Muscle layer of duodenum (tissue), 2 donors: ENCODE measurements at regions not wholly inside any gene's neighbourhood (a gene's known extent, or its start where the extent isn't known, plus 50 kb on each side); places are given as distances from the start of the nearest gene placed in this dataset.
"Not testable (repeated sequence)": the region's sequence is repeated elsewhere in the genome, so short reads cannot be mapped to it uniquely, and the experiment has no call there.

ENCODE experiments used
- H3K27ac ChIP-seq: one replicate; pipeline ENCODE4 v1.7.0; 2013; ENCODE audit warnings: mild to moderate bottlenecking, low read length
- H3K27me3 ChIP-seq: one replicate; pipeline ENCODE4 v1.7.0; 2013; ENCODE audit warnings: low read depth, mild to moderate bottlenecking, control low read depth, low read length
- H3K36me3 ChIP-seq, 2 donors: one replicate each; pipeline ENCODE4 v1.7.0; 2013; ENCODE audit warnings: low read length in 2 of 2, control low read depth in 1 of 2, mild to moderate bottlenecking in 1 of 2; ENCODE audit not compliant: insufficient read depth in 2 of 2, control insufficient read depth in 1 of 2
- H3K4me1 ChIP-seq, 2 donors: one replicate each; pipeline ENCODE4 v1.7.0; 2013; ENCODE audit warnings: low read length in 2 of 2, mild to moderate bottlenecking in 2 of 2, control low read depth in 1 of 2, moderate library complexity in 1 of 2; ENCODE audit not compliant: insufficient read depth in 2 of 2, control insufficient read depth in 1 of 2
- H3K4me3 ChIP-seq, 2 donors: one replicate each; pipeline ENCODE4 v1.7.0; 2013; ENCODE audit warnings: low read length in 2 of 2, low read depth in 1 of 2, mild to moderate bottlenecking in 1 of 2
- H3K9me3 ChIP-seq, 2 donors: one replicate each; pipeline ENCODE4 v1.7.0; 2013; ENCODE audit warnings: low read length in 2 of 2, control low read depth in 1 of 2, mild to moderate bottlenecking in 1 of 2; ENCODE audit not compliant: control insufficient read depth in 1 of 2
- donor health status: healthy.

DNA sequence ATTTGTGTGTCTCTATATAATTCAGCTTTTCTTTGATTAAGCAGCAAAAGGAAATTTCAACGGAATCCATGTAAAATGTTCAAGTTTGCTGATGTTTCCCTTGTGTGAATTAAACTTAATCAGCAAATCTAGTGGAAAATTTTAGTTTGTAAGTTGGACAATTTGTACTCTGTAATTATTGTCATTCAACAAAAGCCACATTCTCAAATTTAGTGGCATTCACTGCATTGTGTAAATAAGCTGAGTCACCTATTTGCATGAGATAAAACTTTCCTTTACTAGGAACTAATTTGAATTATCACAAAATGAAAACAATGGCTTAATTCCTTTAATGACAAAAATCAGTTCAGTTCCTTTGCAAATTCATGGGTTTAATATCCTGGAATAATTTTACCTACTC is 784.2 kb upstream of the CCDC179 start:
- Histone ChIP-seq H3K27ac (no peak overlapping the region), H3K4me1 (no peaks in the 10 kb centered on the region), H3K9me3 (no peaks in the 10 kb centered on the region), H3K27me3 (no peaks in the 10 kb centered on the region), H3K4me3 (no peak overlapping the region), H3K36me3 (no peaks in the 10 kb centered on the region)

DNA sequence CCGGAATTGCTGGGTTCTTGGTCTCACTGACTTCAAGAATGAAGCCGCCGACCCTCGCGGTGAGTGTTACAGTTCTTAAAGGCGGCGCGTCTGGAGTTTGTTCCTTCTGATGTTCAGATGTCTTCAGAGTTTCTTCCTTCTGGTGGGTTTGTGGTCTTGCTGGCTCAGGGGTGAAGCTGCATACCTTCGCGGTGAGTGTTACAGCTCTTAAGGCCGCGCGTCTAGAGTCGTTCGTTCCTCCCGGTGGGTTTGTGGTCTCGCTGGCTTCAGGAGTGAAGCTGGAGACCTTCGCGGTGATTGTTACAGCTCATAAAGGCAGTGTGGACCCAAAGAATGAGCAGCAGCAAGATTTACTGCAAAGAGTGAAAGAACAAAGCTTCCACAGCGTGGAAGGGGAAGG is 792.1 kb upstream of the CCDC179 start:
- H3K4me3 ChIP-seq, H3K27ac ChIP-seq, H3K36me3 ChIP-seq, H3K4me1 ChIP-seq, H3K9me3 ChIP-seq, H3K27me3 ChIP-seq: not testable (repeated sequence)

DNA sequence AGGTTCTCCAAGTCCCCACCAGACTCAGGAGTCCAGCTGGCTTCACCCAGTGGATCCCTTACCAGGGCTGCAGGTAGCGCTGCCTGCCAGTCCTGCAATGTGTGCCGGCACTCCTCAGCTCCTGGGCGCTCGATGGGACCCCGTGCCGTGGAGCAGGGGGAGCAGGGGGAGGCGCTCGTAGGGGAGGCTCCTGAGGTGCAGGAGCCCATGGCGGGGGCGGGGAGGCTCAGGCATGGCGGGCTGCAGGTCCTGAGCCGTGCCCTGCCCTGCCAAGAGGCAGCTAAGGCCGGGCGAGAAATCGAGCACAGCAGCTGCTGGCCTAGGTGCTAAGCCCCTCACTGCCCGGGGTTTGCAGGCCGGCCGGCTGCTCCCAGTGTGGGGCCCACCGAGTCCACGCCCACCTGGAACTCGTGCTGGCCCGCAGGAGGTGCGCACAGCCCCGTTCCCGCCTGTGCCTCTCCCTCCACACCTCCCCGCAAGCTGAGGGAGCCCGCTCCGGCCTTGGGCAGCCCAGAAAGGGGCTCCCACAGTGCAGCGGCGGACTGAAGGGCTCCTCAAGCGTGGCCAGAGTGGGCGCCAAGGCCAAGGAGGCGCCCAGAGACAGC is 792.9 kb upstream of the CCDC179 start:
- Histone ChIP-seq H3K27ac (no peak overlapping the region), H3K36me3 (no peaks in the 10 kb centered on the region), H3K4me3 (no peak overlapping the region), H3K4me1 (no peaks in the 10 kb centered on the region), H3K9me3 (peaks cover 0 to 4% of the 10 kb centered on the region in 2 donors), H3K27me3 (no peaks in the 10 kb centered on the region)

DNA sequence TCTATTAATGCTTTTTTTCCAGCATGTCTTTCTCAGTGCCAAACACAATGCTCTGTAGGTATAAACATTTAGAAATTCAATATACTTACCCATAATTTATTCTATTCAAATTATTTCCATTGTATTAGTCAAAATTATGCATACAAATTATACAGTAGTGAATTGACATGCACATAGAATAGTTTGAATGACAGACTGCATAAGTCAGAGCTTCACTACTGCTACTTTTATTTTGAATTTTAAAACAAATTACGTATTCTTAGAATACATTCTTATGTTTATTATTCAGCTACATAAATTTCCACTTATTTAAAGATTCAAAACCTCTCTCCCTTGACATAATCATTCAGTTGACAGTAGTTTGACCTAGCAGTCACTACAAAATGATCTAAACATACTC is 808.0 kb upstream of the CCDC179 start:
- Histone ChIP-seq H3K27me3 (no peaks in the 10 kb centered on the region), H3K9me3 (peaks cover 0 to 5% of the 10 kb centered on the region in 2 donors), H3K4me1 (no peaks in the 10 kb centered on the region), H3K27ac (no peak overlapping the region), H3K36me3 (no peaks in the 10 kb centered on the region), H3K4me3 (no peak overlapping the region)

DNA sequence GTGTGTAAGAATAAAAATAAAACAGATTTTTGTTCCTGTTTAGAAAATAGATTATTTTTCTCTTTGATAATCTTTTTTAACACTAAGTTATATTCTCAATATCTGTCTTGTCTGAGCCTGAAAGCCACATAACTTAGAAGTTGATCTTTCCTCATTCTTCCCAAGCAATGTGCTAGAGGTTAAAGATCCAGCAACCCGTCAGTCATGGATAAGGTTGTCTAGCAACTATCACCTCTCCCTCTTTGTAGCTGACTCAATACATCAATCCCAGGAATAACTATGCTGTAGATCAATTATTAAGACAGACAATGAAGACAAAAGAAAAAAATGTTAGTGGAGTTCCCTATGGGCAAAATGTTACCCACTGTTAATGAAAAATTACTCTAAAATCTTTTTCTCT is 813.1 kb upstream of the CCDC179 start:
- no peaks in the 10 kb centered on the region for H3K9me3 ChIP-seq
- H3K4me1 ChIP-seq, result no peaks in the 10 kb centered on the region
- no peak overlapping the region for H3K27ac ChIP-seq
- no peaks in the 10 kb centered on the region for H3K36me3 ChIP-seq
- no peaks in the 10 kb centered on the region for H3K27me3 ChIP-seq
- no peak overlapping the region for H3K4me3 ChIP-seq

DNA sequence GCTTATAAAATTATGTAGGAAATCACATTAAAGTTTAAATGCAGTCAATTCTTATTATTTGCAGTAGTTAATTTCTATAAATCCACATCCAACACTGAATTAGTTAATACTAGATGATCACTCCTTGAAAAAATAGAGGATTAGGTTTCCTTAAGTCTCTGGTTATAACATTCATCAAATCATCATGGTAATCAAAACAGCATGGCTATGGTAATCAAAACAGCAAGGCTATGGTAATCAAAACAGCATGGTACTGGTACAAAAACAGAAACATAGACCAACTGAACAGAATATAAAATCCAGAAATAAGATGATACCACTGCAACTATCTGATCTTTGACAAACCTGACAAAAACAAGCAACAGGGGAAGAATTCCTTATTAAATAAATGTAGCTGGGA is 814.6 kb upstream of the CCDC179 start:
- Histone ChIP-seq H3K4me1 (no peaks in the 10 kb centered on the region), H3K4me3 (no peak overlapping the region), H3K27me3 (no peaks in the 10 kb centered on the region), H3K36me3 (no peaks in the 10 kb centered on the region), H3K27ac (no peak overlapping the region), H3K9me3 (no peaks in the 10 kb centered on the region)

DNA sequence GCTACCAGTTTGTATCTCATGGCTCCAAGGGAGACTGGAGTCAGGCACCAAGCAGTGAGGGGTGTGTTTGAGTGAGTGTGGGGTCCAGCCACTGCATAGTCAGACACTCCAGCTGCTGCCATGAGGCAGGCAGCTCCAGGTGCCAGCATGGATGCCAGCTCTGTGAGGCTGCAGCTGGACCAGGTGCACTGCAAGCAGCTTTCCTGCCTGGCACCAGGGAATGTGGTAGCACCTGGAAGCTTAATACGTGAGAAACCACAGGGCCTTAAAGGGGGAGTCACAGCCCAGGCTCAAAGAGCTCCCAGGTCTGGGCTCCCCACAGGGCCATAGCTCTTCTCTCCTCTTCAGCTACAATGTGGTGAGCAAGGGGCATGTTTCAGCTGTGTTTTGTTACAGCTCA is 817.8 kb upstream of the LUZP2 start:
- Histone ChIP-seq H3K9me3 (no peaks in the 10 kb centered on the region), H3K27ac (no peak overlapping the region), H3K27me3 (no peaks in the 10 kb centered on the region), H3K4me3 (no peak overlapping the region), H3K36me3 (no peaks in the 10 kb centered on the region), H3K4me1 (no peaks in the 10 kb centered on the region)

DNA sequence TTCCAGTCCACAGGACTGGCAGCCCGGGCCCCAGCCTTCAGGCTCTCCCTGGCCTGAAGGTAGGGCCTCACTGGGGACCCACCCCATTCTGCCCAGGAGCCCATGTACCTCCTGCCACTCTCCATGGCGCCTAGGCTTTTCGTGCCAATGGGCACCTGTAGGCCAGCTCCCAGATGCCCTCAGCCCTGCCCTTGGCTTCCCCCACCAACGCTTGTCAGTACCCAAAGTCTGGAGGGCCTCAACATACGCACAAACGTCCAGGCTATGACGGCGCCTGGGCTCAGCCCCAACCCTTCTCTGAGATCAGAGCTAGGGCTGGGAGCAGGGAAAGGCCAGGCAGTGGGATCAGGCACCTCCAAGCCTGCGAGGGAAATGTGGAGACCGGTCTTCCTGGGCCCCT is 816.9 kb upstream of the LUZP2 start:
- Histone ChIP-seq H3K4me1 (no peaks in the 10 kb centered on the region), H3K4me3 (no peak overlapping the region), H3K9me3 (no peaks in the 10 kb centered on the region), H3K27ac (no peak overlapping the region), H3K27me3 (no peaks in the 10 kb centered on the region), H3K36me3 (no peaks in the 10 kb centered on the region)

DNA sequence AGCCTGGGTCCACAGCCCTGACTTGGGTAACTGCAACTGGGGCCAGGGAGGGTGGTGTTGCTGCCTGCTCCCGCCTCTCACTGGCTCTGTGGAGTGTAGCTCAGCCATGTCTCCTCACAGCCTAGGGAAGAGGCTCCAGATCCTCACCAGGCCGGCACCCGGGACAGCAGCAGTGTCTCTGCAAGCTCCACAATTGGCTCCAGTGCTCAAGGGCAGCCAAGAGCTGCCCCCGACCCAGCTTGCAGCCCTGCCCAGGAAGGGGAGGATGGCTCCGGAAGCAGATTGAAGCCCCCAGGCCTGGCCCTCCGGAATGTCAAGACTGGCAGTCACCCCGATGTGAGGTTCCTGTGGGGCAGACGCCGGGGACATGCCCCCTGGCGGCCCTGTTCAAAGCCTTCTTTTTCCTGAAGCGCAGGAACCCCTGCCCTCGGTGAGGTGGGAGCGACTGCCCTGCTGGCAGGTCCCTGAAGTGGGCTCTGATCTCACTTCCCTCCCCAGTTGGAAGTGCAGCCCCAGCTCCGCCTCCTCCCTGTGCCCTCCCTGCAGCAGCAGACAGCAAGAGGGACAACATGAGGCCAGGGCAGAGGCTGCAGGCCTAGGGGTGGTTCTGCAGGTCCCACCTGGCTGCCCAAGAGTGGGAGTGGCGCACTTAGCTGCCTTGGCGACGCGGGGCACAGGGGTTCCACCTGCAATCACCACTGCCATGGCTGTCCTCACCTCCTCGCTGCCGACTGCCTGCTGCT is 816.2 kb upstream of the LUZP2 start:
- no peak overlapping the region for H3K4me3 ChIP-seq
- no peaks in the 10 kb centered on the region for H3K36me3 ChIP-seq
- H3K27ac ChIP-seq, result no peak overlapping the region
- no peaks in the 10 kb centered on the region for H3K27me3 ChIP-seq
- H3K9me3 ChIP-seq, result no peaks in the 10 kb centered on the region
- H3K4me1 ChIP-seq, result no peaks in the 10 kb centered on the region

DNA sequence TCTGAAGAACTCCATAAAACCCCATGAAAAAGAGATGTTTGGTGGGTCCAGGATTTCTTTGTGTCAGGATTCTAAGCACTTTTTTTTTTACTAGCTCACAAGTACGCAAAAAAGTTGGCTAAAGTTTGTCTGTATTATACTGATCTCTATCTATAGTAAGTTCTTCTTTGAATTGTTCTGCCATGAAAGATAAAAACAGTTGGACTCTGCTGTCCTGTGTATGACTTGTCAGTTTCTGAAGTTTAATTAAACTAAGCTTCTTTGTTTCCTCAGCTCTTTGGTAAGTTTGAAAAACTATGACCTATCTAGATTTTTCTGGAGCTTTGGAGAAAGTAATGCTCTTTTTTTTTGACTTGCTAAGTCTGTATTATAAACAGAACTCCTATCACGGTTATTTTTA is 812.2 kb upstream of the LUZP2 start:
- no peak overlapping the region for H3K27ac ChIP-seq
- no peaks in the 10 kb centered on the region for H3K9me3 ChIP-seq
- no peaks in the 10 kb centered on the region for H3K27me3 ChIP-seq
- H3K4me1 ChIP-seq, result no peaks in the 10 kb centered on the region
- no peaks in the 10 kb centered on the region for H3K36me3 ChIP-seq
- H3K4me3 ChIP-seq, result no peak overlapping the region

DNA sequence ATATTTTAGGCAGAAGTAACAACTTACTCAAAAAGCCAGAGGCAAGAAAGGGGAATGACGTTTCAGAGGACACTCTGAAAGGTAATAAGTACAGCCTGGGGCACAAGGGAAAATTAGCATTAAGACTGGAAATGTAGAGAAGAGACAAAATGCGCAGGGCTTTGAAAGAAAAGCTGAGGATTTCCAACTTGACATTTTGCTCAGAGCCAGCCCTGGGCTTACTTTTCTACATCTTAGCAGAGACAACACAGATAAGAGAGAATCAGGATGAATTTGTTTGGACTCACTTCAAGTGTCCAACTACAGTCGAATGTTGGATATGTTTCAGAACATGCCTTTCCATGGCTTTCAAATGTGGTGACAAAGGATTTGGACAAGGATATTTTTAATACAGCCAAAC is 808.9 kb upstream of the LUZP2 start:
- H3K4me3 ChIP-seq, result no peak overlapping the region
- H3K36me3 ChIP-seq, result no peaks in the 10 kb centered on the region
- no peaks in the 10 kb centered on the region for H3K27me3 ChIP-seq
- no peaks in the 10 kb centered on the region for H3K9me3 ChIP-seq
- H3K4me1 ChIP-seq, result no peaks in the 10 kb centered on the region
- H3K27ac ChIP-seq, result no peak overlapping the region

DNA sequence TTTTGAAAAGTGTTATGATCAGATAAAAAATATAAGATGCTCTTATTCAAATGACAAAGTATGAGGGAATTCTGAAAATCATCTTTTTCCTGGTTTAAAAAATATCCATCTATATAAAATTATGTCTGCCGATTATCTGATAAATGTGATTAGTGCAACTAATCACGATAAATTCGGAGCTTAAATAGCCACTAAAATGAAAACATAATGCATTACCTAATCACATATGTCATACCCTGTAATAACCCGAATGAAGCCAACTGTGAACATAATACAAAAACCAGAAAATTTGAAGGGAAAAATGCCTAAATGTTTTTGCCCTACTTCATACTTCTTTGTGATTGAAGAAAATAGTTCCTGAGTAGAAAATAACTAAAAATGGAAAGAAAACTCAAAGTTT is 808.4 kb upstream of the LUZP2 start:
- no peak overlapping the region for H3K27ac ChIP-seq
- H3K27me3 ChIP-seq, result no peaks in the 10 kb centered on the region
- H3K9me3 ChIP-seq, result no peaks in the 10 kb centered on the region
- no peak overlapping the region for H3K4me3 ChIP-seq
- no peaks in the 10 kb centered on the region for H3K4me1 ChIP-seq
- H3K36me3 ChIP-seq, result no peaks in the 10 kb centered on the region
